IPS-11a (cell line): ENCODE measurements at regions not wholly inside any gene's neighbourhood (a gene's known extent, or its start where the extent isn't known, plus 50 kb on each side); places are given as distances from the start of the nearest gene placed in this dataset.
"Not testable (repeated sequence)": the region's sequence is repeated elsewhere in the genome, so short reads cannot be mapped to it uniquely, and the experiment has no call there.

ENCODE experiments used
- H3K4me3 ChIP-seq: one replicate; pipeline ENCODE4 v1.5.1; 2013; ENCODE audit warnings: low read depth, low read length, control low read depth

- no peak overlapping the region for H3K4me3 ChIP-seq
Observed at GRCh38 chr1:10867138-10867721, 70.8 kb upstream of the CASZ1 start.

- no peak overlapping the region for H3K4me3 ChIP-seq
Observed at GRCh38 chr1:10867914-10868598, 71.6 kb upstream of the CASZ1 start.

- no peak overlapping the region for H3K4me3 ChIP-seq
Observed at GRCh38 chr1:10868599-10868965, 72.1 kb upstream of the CASZ1 start.

GRCh38 chr1:10869933-10870332 is 73.5 kb upstream of the CASZ1 start:
- H3K4me3 ChIP-seq = no peak overlapping the region

GRCh38 chr1:10870493-10871096 is 74.1 kb upstream of the CASZ1 start:
- no peak overlapping the region for H3K4me3 ChIP-seq

- H3K4me3 ChIP-seq = no peak overlapping the region
Observed at GRCh38 chr1:10873189-10873588, 76.7 kb upstream of the CASZ1 start.

- no peak overlapping the region for H3K4me3 ChIP-seq
Observed at GRCh38 chr1:10874351-10874750, 77.9 kb upstream of the CASZ1 start.

- no peak overlapping the region for H3K4me3 ChIP-seq
Observed at GRCh38 chr1:10877894-10878293, 81.4 kb upstream of the CASZ1 start.

- no peak overlapping the region for H3K4me3 ChIP-seq
Observed at GRCh38 chr1:10878469-10878868, 82.0 kb upstream of the CASZ1 start.

- H3K4me3 ChIP-seq = no peak overlapping the region
Observed at GRCh38 chr1:10880063-10880462, 83.6 kb upstream of the CASZ1 start.

- no peak overlapping the region for H3K4me3 ChIP-seq
Observed at GRCh38 chr1:10881046-10881445, 84.6 kb upstream of the CASZ1 start.

GRCh38 chr1:10882069-10882468 is 85.6 kb upstream of the CASZ1 start:
- no peak overlapping the region for H3K4me3 ChIP-seq

GRCh38 chr1:10887032-10887431 is 90.6 kb upstream of the CASZ1 start:
- not testable (repeated sequence) for H3K4me3 ChIP-seq

GRCh38 chr1:10888291-10888690 is 91.8 kb upstream of the CASZ1 start:
- H3K4me3 ChIP-seq = peak overlapping the region; percentile 27

GRCh38 chr1:10888791-10889649 is 92.6 kb upstream of the CASZ1 start:
- H3K4me3 ChIP-seq = peak overlapping the region; percentile 30

GRCh38 chr1:10889650-10890353 is 93.4 kb upstream of the CASZ1 start:
- no peak overlapping the region for H3K4me3 ChIP-seq

- H3K4me3 ChIP-seq = no peak overlapping the region
Observed at GRCh38 chr1:10890491-10891071, 94.1 kb upstream of the CASZ1 start.

GRCh38 chr1:10891091-10891490 is 94.6 kb upstream of the CASZ1 start:
- H3K4me3 ChIP-seq = no peak overlapping the region

GRCh38 chr1:10892138-10893065 is 96.0 kb upstream of the CASZ1 start:
- H3K4me3 ChIP-seq = no peak overlapping the region

GRCh38 chr1:10895621-10896020 is 99.2 kb upstream of the CASZ1 start:
- no peak overlapping the region for H3K4me3 ChIP-seq
